ENCODE measurements at regions not wholly inside any gene's neighbourhood (a gene's known extent, or its start where the extent isn't known, plus 50 kb on each side); places are given as distances from the start of the nearest gene placed in this dataset.
"Not testable (repeated sequence)": the region's sequence is repeated elsewhere in the genome, so short reads cannot be mapped to it uniquely, and the experiment has no call there.

DNA sequence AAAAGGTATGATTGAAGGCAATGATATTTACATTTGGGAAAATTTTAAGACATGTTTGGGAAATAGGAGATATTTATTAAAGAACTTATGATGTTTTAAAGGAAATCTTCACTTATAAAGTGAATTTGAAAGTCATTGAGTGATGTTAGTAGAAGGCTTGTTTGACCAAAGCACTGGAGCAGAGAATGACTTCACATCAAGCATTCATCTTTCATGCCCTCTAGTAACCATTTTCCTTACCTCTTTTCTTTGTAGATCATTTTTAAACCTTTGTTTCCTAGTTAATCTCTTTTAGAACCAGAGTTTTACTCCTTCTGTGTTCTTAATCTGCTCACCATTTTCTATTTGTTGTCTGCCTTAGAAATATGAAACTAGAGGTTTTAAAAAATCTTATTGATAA lies 111.3 kb upstream of the FOXP2 start:
- H3K4me3 Mint-ChIP-seq: no peak overlapping the region
- H3K36me3 Mint-ChIP-seq: no peaks in the 10 kb centered on the region
- DNase-seq: no peak
- no peak overlapping the region for H3K27ac Mint-ChIP-seq
- no peaks in the 10 kb centered on the region for H3K9me3 Mint-ChIP-seq
- no peaks in the 10 kb centered on the region for H3K27me3 Mint-ChIP-seq
- H3K4me1 Mint-ChIP-seq: no peaks in the 10 kb centered on the region

DNA sequence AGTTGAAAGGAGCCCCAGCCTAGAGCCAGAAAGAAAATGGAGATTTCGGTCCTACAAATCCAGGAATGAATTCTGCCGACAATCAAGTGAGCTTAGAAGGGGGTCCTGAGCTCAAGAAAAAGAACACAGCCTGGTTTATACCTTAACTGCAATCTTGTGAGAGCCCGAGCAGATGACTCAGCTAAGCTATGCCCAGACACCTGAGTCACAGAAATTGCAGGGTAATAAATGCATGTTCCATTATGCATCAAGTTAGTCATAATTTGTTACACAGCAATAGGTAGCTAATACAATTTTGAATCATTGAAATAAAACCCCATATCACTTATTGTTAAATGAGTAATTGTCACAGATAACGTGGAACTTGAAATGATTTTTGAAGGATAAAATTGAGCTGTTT lies 111.8 kb upstream of the FOXP2 start:
- no peaks in the 10 kb centered on the region for H3K36me3 Mint-ChIP-seq
- no peak overlapping the region for H3K27ac Mint-ChIP-seq
- H3K27me3 Mint-ChIP-seq: no peaks in the 10 kb centered on the region
- no peak overlapping the region for H3K4me3 Mint-ChIP-seq
- no peaks in the 10 kb centered on the region for H3K9me3 Mint-ChIP-seq
- H3K4me1 Mint-ChIP-seq: no peaks in the 10 kb centered on the region
- no peak for DNase-seq

DNA sequence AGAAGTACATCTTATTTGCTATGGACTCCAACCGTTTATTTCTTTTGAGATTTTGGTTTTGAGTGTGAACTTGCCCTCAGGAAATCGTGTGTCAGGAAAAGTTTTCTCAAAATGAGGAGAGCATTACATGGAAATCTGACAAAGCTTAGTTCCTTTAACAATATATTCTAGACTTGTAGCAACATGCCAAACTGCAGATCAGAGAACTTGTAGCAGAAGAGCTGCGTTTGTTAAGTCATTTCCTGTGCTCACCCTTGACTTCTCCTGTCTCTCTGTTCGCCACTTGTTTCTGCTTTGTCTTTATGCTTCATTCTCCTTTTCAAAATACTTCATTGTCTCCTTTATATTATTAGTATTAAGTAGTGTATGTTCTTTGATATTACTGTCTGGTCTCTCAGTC lies 116.6 kb upstream of the FOXP2 start:
- Mint-ChIP-seq H3K9me3 (no peaks in the 10 kb centered on the region), H3K27ac (no peak overlapping the region), H3K4me3 (no peak overlapping the region), H3K27me3 (no peaks in the 10 kb centered on the region), H3K36me3 (no peaks in the 10 kb centered on the region), H3K4me1 (no peaks in the 10 kb centered on the region)
- no peak for DNase-seq

DNA sequence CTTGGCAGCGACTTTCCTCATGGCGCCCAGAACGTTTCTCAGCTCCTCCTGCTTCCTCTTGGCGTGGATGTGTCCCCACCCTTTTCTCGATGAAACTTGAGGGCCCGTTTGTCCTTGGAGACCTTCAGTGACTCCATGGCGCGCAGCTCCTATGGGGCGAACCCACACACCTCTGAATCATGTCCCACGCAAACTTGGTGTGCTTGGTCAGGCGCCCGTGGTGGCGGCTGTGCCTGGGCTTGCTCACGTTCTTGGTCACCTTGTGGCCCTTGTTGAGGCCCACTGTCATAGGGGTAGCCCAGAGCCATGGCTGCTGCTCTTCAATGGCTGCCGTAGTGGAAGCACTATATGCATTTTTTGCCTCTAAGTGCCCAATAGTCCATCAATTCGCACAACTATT lies 117.5 kb upstream of the FOXP2 start:
- Mint-ChIP-seq H3K36me3 (no peaks in the 10 kb centered on the region), H3K4me3 (no peak overlapping the region), H3K27me3 (no peaks in the 10 kb centered on the region), H3K4me1 (no peaks in the 10 kb centered on the region), H3K9me3 (no peaks in the 10 kb centered on the region), H3K27ac (no peak overlapping the region)
- no peak for DNase-seq

DNA sequence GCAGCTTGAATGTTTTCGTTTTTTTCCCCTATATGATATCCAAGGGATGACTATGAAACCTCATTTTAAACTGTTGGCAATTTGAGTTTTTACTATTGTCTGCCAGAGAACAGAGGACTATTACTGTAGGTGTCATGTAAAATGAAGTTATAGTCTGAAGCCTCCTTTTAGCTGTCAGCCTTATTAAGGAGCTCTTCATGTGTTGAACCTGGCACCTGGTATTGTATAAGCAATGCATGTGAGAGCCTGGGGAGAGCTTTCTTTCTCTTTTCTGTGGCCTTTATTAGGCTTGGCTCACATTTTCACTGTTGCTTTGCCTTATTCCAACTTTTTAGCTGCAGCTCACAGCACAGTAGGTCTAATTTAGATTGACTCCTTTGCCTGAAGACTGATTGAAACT lies 119.1 kb upstream of the FOXP2 start:
- Mint-ChIP-seq H3K4me3 (no peak overlapping the region), H3K9me3 (no peaks in the 10 kb centered on the region), H3K36me3 (no peaks in the 10 kb centered on the region), H3K27ac (no peak overlapping the region), H3K27me3 (no peaks in the 10 kb centered on the region), H3K4me1 (no peaks in the 10 kb centered on the region)
- no peak for DNase-seq

DNA sequence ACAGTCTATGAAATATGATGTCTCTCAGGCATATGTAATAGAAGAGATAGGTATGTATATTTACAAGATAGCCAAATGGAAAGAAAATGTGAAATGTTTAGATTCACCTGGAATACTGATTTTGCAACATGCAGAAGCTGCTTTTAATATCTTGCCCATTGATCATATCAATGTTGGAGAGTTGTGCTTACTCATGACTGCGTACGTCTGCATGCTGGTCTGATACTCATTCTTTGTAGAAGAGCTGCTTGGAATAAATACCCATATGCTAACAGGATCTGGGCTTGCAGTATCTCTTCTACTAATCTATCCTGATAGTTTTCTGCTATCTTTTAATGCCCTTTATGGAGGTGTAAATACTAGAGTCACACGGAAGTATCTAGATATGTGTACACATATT lies 120.6 kb upstream of the FOXP2 start:
- no peaks in the 10 kb centered on the region for H3K9me3 Mint-ChIP-seq
- no peaks in the 10 kb centered on the region for H3K27me3 Mint-ChIP-seq
- H3K36me3 Mint-ChIP-seq: no peaks in the 10 kb centered on the region
- no peaks in the 10 kb centered on the region for H3K4me1 Mint-ChIP-seq
- H3K4me3 Mint-ChIP-seq: no peak overlapping the region
- DNase-seq: no peak
- no peak overlapping the region for H3K27ac Mint-ChIP-seq

DNA sequence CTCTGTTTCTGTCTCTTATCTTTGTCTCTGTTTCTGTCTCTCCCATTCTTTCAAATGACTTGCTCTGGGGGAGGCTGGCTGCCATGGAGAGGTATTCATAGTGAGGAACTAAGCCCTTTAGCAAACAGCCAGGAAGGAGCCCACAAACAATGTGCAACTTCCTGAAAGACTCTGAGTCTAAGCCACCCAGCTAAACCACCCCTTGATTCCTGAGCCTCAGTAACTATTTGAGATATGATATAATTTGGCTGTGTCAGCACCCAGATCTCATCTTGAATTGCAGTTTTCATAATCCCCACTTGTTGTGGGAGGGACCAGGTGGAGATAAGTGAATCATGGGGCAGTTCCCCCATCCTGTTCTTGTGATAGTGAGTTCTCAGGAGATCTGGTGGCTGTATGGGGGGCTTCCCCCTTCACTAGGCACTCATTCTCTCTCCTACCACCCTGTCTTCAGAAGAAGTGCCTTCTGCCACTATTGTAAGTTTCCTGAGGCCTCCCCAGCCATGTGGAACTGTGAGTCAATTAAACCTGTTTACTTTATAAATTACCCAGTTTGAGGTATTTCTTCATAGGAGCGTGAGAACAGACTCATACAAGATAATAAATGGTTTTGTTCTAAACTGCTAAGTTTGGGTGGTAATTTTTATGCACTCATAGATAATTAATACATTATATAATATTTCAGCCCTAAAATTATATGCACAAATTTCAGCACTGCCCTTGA lies 121.2 kb upstream of the FOXP2 start:
- Mint-ChIP-seq H3K27me3 (no peaks in the 10 kb centered on the region), H3K4me3 (no peak overlapping the region), H3K36me3 (no peaks in the 10 kb centered on the region), H3K27ac (no peak overlapping the region), H3K4me1 (no peaks in the 10 kb centered on the region), H3K9me3 (no peaks in the 10 kb centered on the region)
- DNase-seq: no peak

DNA sequence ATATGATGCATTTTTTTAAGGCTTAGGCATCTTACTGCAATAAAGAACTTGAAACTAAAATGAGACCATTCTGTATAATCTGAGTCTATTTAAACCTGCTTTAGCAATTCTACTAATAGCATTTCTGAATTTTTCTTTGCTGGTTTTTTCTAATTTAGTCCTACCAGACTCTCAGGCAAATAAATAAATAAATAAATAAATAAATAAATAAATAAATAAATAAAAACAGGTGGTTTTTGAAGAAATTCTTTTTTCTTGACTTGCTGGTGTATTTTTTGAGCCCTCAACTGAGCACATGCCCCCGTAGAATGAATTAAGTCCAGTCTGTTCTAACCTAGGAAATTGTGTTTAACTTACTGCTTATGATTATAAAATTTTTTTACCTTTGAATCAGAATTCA lies 134.7 kb upstream of the FOXP2 start:
- DNase-seq: no peak
- H3K36me3 Mint-ChIP-seq: no peaks in the 10 kb centered on the region
- no peaks in the 10 kb centered on the region for H3K4me1 Mint-ChIP-seq
- no peak overlapping the region for H3K4me3 Mint-ChIP-seq
- no peaks in the 10 kb centered on the region for H3K9me3 Mint-ChIP-seq
- no peak overlapping the region for H3K27ac Mint-ChIP-seq
- H3K27me3 Mint-ChIP-seq: no peaks in the 10 kb centered on the region

DNA sequence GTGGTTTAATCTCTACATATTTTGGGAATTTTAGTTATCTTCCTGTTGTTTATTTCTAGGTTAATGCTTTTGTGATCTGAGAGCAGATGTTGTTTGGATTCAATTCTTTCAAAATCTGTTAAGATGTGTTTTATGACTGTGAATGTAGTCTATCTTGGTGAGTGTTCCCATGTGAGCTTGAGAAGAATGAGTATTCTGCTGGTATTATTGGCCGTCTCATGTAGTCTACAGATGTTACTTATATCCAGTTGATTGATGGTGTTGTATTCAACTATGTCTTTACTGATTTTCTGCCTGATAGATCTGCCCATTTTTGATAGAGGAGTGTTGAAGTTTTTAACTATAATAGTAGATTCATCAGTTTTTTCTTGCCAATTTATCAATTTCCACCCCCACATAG lies 141.4 kb upstream of the FOXP2 start:
- DNase-seq: no peak
- Mint-ChIP-seq H3K36me3 (no peaks in the 10 kb centered on the region), H3K4me1 (no peaks in the 10 kb centered on the region), H3K27me3 (no peaks in the 10 kb centered on the region), H3K4me3 (no peak overlapping the region), H3K9me3 (no peaks in the 10 kb centered on the region), H3K27ac (no peak overlapping the region)

DNA sequence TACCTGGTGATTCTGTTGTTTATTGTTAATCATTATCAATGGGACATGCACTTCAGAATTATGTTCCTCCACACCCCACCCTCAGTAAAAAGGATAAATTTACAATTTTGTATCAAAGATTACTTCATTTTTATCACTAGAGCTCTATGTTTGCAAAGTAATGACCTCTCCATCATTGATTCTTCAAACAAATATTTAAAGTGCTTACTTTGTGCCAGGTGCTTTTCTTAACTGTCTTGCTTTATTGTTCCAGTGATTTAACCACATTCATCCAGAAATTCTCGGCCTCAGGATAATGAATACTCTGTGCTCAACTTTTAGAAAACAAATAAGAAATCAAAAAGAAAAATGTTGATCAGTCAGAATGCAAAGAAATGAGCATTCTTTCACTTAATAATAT lies 144.9 kb upstream of the FOXP2 start:
- H3K36me3 Mint-ChIP-seq: no peaks in the 10 kb centered on the region
- DNase-seq: no peak
- peaks cover 1% of the 10 kb centered on the region for H3K9me3 Mint-ChIP-seq
- H3K4me1 Mint-ChIP-seq: no peaks in the 10 kb centered on the region
- no peak overlapping the region for H3K4me3 Mint-ChIP-seq
- no peak overlapping the region for H3K27ac Mint-ChIP-seq
- H3K27me3 Mint-ChIP-seq: no peaks in the 10 kb centered on the region

DNA sequence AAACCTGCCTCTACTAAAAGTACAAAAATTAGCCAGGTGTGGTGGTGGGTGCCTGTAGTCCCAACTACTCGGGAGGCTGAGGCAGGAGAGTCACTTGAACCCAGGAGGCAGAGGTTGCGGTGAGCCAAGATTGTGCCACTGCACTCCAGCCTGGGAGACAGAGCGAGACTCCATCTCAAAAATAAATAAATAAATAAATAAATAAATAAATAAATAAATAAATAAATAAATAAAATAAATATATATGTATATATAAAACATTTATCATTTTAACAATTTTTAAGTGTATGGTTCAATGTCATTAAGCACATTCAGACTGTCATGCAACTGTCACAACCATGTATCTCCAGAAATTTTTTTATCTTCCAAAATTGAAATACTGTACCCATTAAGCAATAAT lies 147.1 kb upstream of the FOXP2 start:
- DNase-seq, H3K27ac Mint-ChIP-seq, H3K4me1 Mint-ChIP-seq, H3K36me3 Mint-ChIP-seq, H3K9me3 Mint-ChIP-seq, H3K4me3 Mint-ChIP-seq, H3K27me3 Mint-ChIP-seq: not testable (repeated sequence)

DNA sequence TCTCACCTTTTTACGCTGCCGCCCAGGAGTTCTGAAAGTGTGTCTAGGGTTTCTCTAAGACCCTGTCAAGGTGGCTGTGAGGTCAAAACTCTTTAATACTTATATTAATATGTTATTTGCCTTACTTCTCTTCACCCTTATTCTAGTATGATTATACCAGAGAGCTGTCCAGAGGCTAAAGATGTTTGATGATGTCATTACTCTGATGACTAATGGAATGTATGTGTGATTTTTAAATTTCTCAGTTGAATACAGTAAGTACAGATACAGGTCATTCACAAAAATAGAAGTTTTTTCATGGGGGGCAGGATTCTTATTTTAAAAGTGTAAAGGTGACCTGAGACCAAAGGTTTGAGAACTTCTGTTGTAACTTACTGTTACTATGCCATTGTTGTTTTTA lies 150.6 kb upstream of the FOXP2 start:
- Mint-ChIP-seq H3K36me3 (no peaks in the 10 kb centered on the region), H3K27me3 (no peaks in the 10 kb centered on the region), H3K27ac (no peak overlapping the region), H3K9me3 (peaks cover 3% of the 10 kb centered on the region), H3K4me3 (no peak overlapping the region), H3K4me1 (no peaks in the 10 kb centered on the region)
- no peak for DNase-seq

DNA sequence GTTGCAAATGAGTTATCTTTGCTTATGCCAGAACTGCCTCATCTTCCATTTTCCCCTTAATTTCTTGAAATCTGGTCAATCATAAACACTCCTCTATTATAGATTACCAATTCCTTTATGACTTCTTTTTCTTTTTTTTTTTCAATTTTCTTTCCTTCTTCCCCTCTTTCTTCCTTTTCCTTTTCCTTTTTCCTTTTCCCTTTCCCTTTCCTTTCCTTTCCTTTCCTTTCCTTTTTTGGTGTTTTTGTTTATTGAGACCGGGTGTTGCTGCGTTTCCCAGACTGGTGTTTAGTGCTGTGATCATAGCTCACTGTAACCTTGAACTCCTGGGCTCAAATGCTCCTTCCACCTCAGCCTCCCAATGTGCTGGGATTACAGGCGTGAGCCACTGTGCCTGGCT lies 151.4 kb upstream of the FOXP2 start:
- peaks cover 3% of the 10 kb centered on the region for H3K9me3 Mint-ChIP-seq
- no peaks in the 10 kb centered on the region for H3K4me1 Mint-ChIP-seq
- H3K27me3 Mint-ChIP-seq: no peaks in the 10 kb centered on the region
- H3K27ac Mint-ChIP-seq: no peak overlapping the region
- no peaks in the 10 kb centered on the region for H3K36me3 Mint-ChIP-seq
- no peak overlapping the region for H3K4me3 Mint-ChIP-seq
- no peak for DNase-seq

DNA sequence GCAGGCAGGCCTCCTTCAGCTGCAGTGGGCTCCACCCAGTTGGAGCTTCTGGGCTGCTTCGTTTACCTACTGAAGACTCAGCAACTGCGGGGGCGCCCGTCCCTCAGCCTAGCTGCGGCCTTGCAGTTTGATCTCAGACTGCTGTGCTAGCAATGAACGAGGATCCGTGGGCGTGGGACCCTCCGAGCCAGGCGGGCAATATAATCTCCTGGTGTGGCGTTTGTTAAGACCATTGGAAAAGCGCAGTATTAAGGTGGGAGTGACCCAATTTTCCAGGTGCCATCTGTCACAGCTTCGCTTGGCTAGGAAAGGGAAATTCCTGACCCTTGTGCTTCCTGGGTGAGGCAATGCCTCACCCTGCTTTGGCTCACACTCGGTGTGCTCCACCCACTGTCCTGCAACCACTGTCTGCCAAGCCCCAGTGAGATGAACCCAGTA lies 159.2 kb upstream of the FOXP2 start:
- Mint-ChIP-seq H3K4me1 (no peaks in the 10 kb centered on the region), H3K9me3 (peaks cover 9% of the 10 kb centered on the region), H3K36me3 (no peaks in the 10 kb centered on the region), H3K4me3 (no peak overlapping the region), H3K27ac (no peak overlapping the region), H3K27me3 (peaks cover 3% of the 10 kb centered on the region)
- DNase-seq: no peak

DNA sequence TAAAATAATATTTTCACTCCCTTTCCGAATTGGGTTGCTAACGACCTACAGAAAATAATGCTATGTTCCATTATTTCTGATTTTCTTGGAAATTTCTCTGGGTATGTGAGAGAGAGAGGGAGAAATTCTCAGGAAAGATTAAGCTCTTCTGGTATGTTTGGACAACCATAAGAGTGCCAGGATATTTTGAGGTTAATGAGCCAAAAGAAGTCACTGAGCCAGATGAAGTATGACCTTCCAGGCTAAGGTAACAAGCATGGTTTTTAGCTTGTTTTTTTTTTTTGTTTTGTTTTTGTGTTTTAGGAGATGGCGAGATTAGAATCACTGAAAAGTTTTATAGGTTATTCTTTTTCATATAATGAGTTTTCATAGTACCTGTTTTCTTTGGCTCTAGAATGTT lies 171.0 kb upstream of the FOXP2 start:
- H3K27ac Mint-ChIP-seq: no peak overlapping the region
- H3K4me1 Mint-ChIP-seq: no peaks in the 10 kb centered on the region
- H3K4me3 Mint-ChIP-seq: no peak overlapping the region
- no peaks in the 10 kb centered on the region for H3K9me3 Mint-ChIP-seq
- DNase-seq: no peak
- H3K36me3 Mint-ChIP-seq: no peaks in the 10 kb centered on the region
- H3K27me3 Mint-ChIP-seq: no peaks in the 10 kb centered on the region

DNA sequence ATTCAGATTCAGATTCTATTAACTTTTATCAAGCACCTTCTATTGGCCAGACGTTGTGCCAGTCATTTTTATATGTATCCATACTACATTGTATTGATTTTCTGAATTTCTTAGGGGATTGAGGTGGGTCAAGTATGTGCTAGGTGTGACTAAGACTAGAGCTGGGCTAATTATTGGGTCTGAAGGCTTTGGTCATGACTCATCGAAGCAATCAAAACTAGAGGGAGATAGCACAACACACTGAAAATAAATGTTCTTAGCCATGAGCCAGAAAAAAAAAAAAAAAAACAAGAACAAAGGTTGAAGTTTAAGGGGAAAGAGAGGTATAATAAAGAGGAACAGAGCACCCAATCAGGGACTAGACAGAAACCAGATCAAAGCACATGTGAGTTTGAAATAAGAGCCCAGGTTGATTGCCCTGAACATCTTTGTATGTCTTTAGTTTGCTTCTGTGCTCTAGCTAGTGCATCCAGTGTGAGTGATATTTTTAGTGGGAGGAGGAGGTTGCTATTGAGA lies 171.6 kb upstream of the FOXP2 start:
- Mint-ChIP-seq H3K4me1 (no peaks in the 10 kb centered on the region), H3K4me3 (no peak overlapping the region), H3K9me3 (no peaks in the 10 kb centered on the region), H3K36me3 (no peaks in the 10 kb centered on the region), H3K27me3 (no peaks in the 10 kb centered on the region), H3K27ac (no peak overlapping the region)
- DNase-seq: no peak
